ENCODE measurements at regions not wholly inside any gene's neighbourhood (a gene's known extent, or its start where the extent isn't known, plus 50 kb on each side); places are given as distances from the start of the nearest gene placed in this dataset.

DNA sequence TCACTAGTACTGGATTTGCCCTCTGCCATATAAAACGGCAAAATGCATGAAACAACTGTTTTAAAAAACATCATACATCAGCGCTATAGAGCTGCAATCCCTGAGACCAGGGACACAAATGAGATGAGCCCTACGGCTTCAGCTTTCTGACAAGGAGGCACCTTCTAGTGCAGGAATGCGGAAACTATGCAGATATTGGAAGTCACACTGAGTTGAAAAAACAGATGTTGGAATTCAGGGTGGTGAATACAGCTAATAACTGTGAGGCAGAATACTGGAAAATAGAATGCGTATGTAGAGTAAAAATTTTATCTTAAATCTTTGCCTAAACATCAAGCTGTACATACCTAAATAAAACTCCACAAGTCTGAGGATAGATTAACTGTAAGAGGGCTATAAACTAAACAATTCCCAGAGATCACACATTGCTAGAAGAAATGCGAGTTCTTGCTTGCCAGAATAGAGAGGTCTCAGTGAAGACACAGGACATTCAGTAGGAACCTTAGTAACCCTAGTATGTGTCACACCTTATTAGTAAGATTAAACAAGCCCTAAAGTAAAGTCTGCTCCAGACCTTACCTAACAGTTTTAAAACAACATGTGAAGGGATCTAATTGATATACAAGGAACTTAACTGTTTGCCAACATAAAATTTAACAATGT, 541.4 kb upstream of the DDX18 start:
- ATAC-seq = no peak
- TF ChIP-seq RARB (CRISPR knock-in tag; IDR thresholded peaks at IDR 0.05) (no peak), CREB5 (CRISPR knock-in tag; IDR thresholded peaks at IDR 0.05; ENCODE audit: low read depth) (no peak), PATZ1 (CRISPR knock-in tag; IDR thresholded peaks at IDR 0.05; ENCODE audit: borderline replicate concordance) (no peak), TSHZ2 (CRISPR knock-in tag; IDR thresholded peaks at IDR 0.05) (no peak), ZNF70 (CRISPR knock-in tag; IDR thresholded peaks at IDR 0.05) (no peak), ISL1 (CRISPR knock-in tag; IDR thresholded peaks at IDR 0.05) (no peak), BACH2 (CRISPR knock-in tag; IDR thresholded peaks at IDR 0.05; ENCODE audit: borderline replicate concordance) (no peak), OSR1 (CRISPR knock-in tag; IDR thresholded peaks at IDR 0.05) (no peak)

- no peak for ATAC-seq
- TF ChIP-seq ZNF70 (CRISPR knock-in tag; IDR thresholded peaks at IDR 0.05) (no peak), OSR1 (CRISPR knock-in tag; IDR thresholded peaks at IDR 0.05) (no peak), TCF4 (CRISPR knock-in tag; IDR thresholded peaks at IDR 0.05; ENCODE audit: borderline replicate concordance) (no peak)
Measured at GRCh38 chr2:117293012-117293411, 521.5 kb upstream of the DDX18 start.

DNA sequence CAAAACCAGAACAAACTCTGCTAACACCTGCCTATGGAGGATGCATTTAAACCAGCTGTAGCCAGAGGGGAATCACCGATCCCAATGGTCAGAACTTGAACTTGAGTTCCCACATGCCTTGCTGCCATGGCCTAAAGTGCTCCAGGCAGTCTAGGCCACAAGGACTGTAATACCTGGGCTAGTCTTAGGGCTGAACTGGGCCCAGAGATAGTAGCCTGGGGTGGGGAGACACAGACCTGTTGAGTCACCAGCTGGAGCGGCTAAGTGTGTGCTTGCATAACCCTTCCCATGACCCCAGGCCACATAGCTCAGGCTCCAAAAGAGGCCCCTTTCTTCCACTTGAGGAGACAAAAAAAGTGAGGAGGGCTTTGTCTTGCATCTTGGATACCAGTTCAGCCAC, 515.0 kb upstream of the DDX18 start:
- ATAC-seq = no peak
- no peak for TF ChIP-seq ZNF70 (CRISPR knock-in tag; IDR thresholded peaks at IDR 0.05)
- TF ChIP-seq BACH2 (CRISPR knock-in tag; IDR thresholded peaks at IDR 0.05; ENCODE audit: borderline replicate concordance) = no peak
- no peak for TF ChIP-seq ZNF8 (CRISPR knock-in tag; IDR thresholded peaks at IDR 0.05)
- TF ChIP-seq OSR1 (CRISPR knock-in tag; IDR thresholded peaks at IDR 0.05) = no peak
- TF ChIP-seq TOX (CRISPR knock-in tag; IDR thresholded peaks at IDR 0.05; ENCODE audit: borderline replicate concordance) = no peak
- no peak for TF ChIP-seq PATZ1 (CRISPR knock-in tag; IDR thresholded peaks at IDR 0.05; ENCODE audit: borderline replicate concordance)
- no peak for TF ChIP-seq ARNTL (CRISPR knock-in tag; IDR thresholded peaks at IDR 0.05; ENCODE audit: borderline replicate concordance, low read depth)
- TF ChIP-seq PPARA (CRISPR knock-in tag; IDR thresholded peaks at IDR 0.05; ENCODE audit: borderline replicate concordance) = no peak
- no peak for TF ChIP-seq TCF4 (CRISPR knock-in tag; IDR thresholded peaks at IDR 0.05; ENCODE audit: borderline replicate concordance)
- TF ChIP-seq TSHZ2 (CRISPR knock-in tag; IDR thresholded peaks at IDR 0.05) = no peak
- no peak for TF ChIP-seq GLIS3 (CRISPR knock-in tag; IDR thresholded peaks at IDR 0.05)
- no peak for TF ChIP-seq CSRNP3 (CRISPR knock-in tag; IDR thresholded peaks at IDR 0.05)
- TF ChIP-seq RARB (CRISPR knock-in tag; IDR thresholded peaks at IDR 0.05) = no peak
- no peak for TF ChIP-seq SNAI2 (CRISPR knock-in tag; IDR thresholded peaks at IDR 0.05)
- TF ChIP-seq ZFP3 (CRISPR knock-in tag; IDR thresholded peaks at IDR 0.05) = no peak
- TF ChIP-seq CREB5 (CRISPR knock-in tag; IDR thresholded peaks at IDR 0.05; ENCODE audit: low read depth) = no peak
- no peak for TF ChIP-seq ZNF565 (CRISPR knock-in tag; conservative IDR thresholded peaks at IDR 0.05; ENCODE audit: low read depth)
- no peak for TF ChIP-seq ESRRG (CRISPR knock-in tag; IDR thresholded peaks at IDR 0.05)
- TF ChIP-seq ZC3H10 (CRISPR knock-in tag; IDR thresholded peaks at IDR 0.05) = no peak
